Activated CD8-positive, alpha-beta T cell treated with anti-CD3 and anti-CD28 coated beads for 36 hours (primary cell): ENCODE measurements at regions not wholly inside any gene's neighbourhood (a gene's known extent, or its start where the extent isn't known, plus 50 kb on each side); places are given as distances from the start of the nearest gene placed in this dataset.

Experiments used
- ATAC-seq: fragments of 200-7000 bp; cut with Tn5 transposase; one replicate; pipeline ENCODE4 v1.10.0; 2021; ENCODE audit warnings: mild to moderate bottlenecking, moderate library complexity
- CTCF ChIA-PET: fragments of 350-600 bp; sonication (Branson Sonifier 250); formaldehyde crosslinking; loops from one replicate; lab custom pipeline; 2021; ENCODE audit warnings: antibody characterized with exemption; lab: Charles Lee
- POLR2A ChIA-PET: fragments of 350-600 bp; sonication (Branson Sonifier 250); formaldehyde crosslinking; loops from one replicate; lab custom pipeline; 2021; ENCODE audit warnings: antibody characterized with exemption; lab: Charles Lee
- DNase-seq: peaks from one replicate; pipeline ENCODE4 v3.0.0-alpha.2; 2020
- H3K27ac Mint-ChIP-seq: one replicate; pipeline ENCODE4 v1.8.0; 2021; ENCODE audit warnings: mild to moderate bottlenecking, mixed read lengths
- H3K27me3 Mint-ChIP-seq: one replicate; pipeline ENCODE4 v1.8.0; 2021; ENCODE audit warnings: mixed read lengths
- H3K36me3 Mint-ChIP-seq: one replicate; pipeline ENCODE4 v1.8.0; 2021; ENCODE audit warnings: low read depth, mixed read lengths
- H3K4me1 Mint-ChIP-seq: one replicate; pipeline ENCODE4 v1.8.0; 2021; ENCODE audit warnings: low read depth, mixed read lengths
- H3K4me3 Mint-ChIP-seq: one replicate; pipeline ENCODE4 v1.8.0; 2021; ENCODE audit warnings: mild to moderate bottlenecking, moderate library complexity, mixed read lengths
- H3K9me3 Mint-ChIP-seq: one replicate; pipeline ENCODE4 v1.8.0; 2021; ENCODE audit warnings: mixed read lengths
- intact Hi-C: fragments of 100-400 bp; cut with micrococcal nuclease; formaldehyde crosslinking; loops from one replicate; pipeline ENCODE4 v1.10.0; 2022
- TF ChIP-seq, protein P1 (sequence below): fragments of 200-600 bp; IDR thresholded peaks from one replicate; pipeline ENCODE4 v1.8.0; 2022; ENCODE audit warnings: antibody characterized with exemption, mild to moderate bottlenecking

- ChIA-PET POLR2A (no interaction called here), CTCF (no interaction called here)
- TF ChIP-seq, protein P1, sequence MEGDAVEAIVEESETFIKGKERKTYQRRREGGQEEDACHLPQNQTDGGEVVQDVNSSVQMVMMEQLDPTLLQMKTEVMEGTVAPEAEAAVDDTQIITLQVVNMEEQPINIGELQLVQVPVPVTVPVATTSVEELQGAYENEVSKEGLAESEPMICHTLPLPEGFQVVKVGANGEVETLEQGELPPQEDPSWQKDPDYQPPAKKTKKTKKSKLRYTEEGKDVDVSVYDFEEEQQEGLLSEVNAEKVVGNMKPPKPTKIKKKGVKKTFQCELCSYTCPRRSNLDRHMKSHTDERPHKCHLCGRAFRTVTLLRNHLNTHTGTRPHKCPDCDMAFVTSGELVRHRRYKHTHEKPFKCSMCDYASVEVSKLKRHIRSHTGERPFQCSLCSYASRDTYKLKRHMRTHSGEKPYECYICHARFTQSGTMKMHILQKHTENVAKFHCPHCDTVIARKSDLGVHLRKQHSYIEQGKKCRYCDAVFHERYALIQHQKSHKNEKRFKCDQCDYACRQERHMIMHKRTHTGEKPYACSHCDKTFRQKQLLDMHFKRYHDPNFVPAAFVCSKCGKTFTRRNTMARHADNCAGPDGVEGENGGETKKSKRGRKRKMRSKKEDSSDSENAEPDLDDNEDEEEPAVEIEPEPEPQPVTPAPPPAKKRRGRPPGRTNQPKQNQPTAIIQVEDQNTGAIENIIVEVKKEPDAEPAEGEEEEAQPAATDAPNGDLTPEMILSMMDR, result no peak
- Mint-ChIP-seq H3K36me3 (no peaks in the 10 kb centered on the region), H3K27me3 (no peaks in the 10 kb centered on the region), H3K4me3 (no peak overlapping the region), H3K9me3 (peaks cover 15% of the 10 kb centered on the region), H3K27ac (no peak overlapping the region), H3K4me1 (no peaks in the 10 kb centered on the region)
- ATAC-seq, result no peak
- no peak for DNase-seq
- intact Hi-C loops, result no loop called here
These were observed 1381.6 kb upstream of the TENM3 start for GRCh38 chr4:180861651-180862050.

DNA sequence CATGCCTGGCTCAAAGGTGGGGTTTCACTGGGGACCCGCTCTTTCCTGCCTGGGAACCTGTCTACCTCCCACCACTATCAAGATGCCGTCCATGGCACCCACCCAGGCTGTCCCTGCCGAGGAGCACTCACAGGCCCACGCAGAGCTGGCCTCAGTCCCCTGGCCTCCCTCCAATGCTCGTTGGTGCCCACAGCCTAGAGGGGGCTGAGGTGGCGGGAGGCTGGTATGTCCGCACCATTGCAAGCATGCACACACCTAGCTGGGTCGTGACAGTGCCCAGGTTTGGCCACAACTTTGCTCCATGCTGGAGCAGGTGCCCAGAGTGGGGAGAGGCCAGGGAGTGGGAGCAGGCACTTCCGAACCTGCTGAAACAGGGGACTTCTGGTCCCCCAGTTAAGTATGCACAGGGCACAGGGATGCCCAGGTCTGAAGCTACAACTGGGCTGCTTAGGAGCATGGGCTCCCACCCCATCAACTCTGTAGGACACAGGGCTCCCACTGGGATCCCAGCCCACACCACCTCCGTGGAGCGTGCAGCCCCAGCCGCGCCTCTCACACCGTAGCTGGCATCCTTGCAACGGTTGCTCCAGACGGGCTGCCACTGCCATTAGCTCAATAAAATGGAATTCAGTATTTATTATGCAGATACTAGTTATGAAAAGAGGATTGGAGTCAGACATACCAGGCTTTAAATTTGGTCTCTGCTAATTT lies 1376.1 kb upstream of the TENM3 start:
- H3K27ac Mint-ChIP-seq, result no peak overlapping the region
- ATAC-seq, result no peak
- ChIA-PET CTCF (no interaction called here), POLR2A (no interaction called here)
- TF ChIP-seq, protein P1, result no peak
- no peak overlapping the region for H3K4me3 Mint-ChIP-seq
- intact Hi-C loops, result no loop called here
- no peaks in the 10 kb centered on the region for H3K27me3 Mint-ChIP-seq
- DNase-seq, result no peak
- H3K4me1 Mint-ChIP-seq, result no peaks in the 10 kb centered on the region
- H3K9me3 Mint-ChIP-seq, result peaks cover 14% of the 10 kb centered on the region
- H3K36me3 Mint-ChIP-seq, result no peaks in the 10 kb centered on the region

GRCh38 chr4:180870623-180871022 lies 1372.6 kb upstream of the TENM3 start:
- no peak for ATAC-seq
- POLR2A ChIA-PET, result no interaction called here
- CTCF ChIA-PET, result no interaction called here
- Mint-ChIP-seq H3K9me3 (peaks cover 14% of the 10 kb centered on the region), H3K4me3 (no peak overlapping the region), H3K27ac (no peak overlapping the region), H3K27me3 (no peaks in the 10 kb centered on the region), H3K36me3 (no peaks in the 10 kb centered on the region), H3K4me1 (no peaks in the 10 kb centered on the region)
- TF ChIP-seq, protein P1, result no peak
- intact Hi-C loops, result no loop called here
- DNase-seq, result no peak

DNA sequence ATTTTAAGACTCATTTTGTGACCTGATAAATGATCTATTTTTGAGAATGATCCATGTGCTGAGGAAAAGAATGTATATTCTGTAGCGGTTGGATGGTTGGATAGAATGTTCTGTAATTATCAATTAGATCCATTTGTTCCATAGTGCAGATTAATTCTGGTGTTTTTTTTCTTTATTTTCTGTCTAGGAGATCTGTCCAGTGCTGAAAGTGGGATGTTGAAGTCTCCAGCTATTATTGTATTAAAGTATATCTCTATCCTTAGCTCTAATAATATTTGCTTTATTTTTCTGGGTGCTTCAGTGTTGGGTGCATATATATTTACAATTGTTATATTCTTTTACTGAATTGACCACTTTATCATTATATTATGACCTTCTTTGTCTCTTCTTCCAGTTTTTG lies 1344.9 kb upstream of the TENM3 start:
- no peaks in the 10 kb centered on the region for H3K4me1 Mint-ChIP-seq
- H3K9me3 Mint-ChIP-seq, result peaks cover 5% of the 10 kb centered on the region
- TF ChIP-seq, protein P1, result no peak
- ChIA-PET POLR2A (no interaction called here), CTCF (no interaction called here)
- intact Hi-C loops, result no loop called here
- no peak overlapping the region for H3K27ac Mint-ChIP-seq
- H3K36me3 Mint-ChIP-seq, result no peaks in the 10 kb centered on the region
- no peak overlapping the region for H3K4me3 Mint-ChIP-seq
- DNase-seq (no peak), ATAC-seq (no peak)
- H3K27me3 Mint-ChIP-seq, result no peaks in the 10 kb centered on the region

DNA sequence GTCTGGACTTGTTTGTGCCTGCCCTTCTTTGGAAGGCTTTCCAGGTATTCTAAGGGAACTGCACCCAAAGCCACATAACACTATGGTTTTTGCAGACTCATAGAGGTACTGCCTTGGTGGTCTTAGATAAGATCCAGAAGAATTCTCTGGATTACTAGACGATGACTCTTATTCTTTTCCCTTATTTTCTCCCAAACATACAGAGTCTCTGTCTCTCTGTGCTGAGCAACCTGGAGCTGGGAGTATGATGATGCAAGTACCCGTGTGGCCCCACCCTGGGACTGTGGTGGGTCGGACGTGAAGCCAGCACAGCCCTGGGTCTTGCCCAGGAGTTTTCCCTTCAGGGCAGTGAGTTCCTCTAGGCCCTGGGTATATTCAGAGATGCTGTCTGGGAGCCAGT lies 1342.4 kb upstream of the TENM3 start:
- intact Hi-C loops, result no loop called here
- CTCF ChIA-PET, result no interaction called here
- H3K4me1 Mint-ChIP-seq, result no peaks in the 10 kb centered on the region
- no peaks in the 10 kb centered on the region for H3K36me3 Mint-ChIP-seq
- H3K27me3 Mint-ChIP-seq, result no peaks in the 10 kb centered on the region
- H3K27ac Mint-ChIP-seq, result no peak overlapping the region
- DNase-seq (no peak), ATAC-seq (no peak)
- H3K4me3 Mint-ChIP-seq, result no peak overlapping the region
- TF ChIP-seq, protein P1, result no peak
- peaks cover 5% of the 10 kb centered on the region for H3K9me3 Mint-ChIP-seq
- POLR2A ChIA-PET, result no interaction called here
